Lung (tissue), 11 donors: ENCODE measurements at regions not wholly inside any gene's neighbourhood (a gene's known extent, or its start where the extent isn't known, plus 50 kb on each side); places are given as distances from the start of the nearest gene placed in this dataset.

Experiments used
- ATAC-seq: fragments of 200-7000 bp; cut with Tn5 transposase; one replicate; pipeline ENCODE4 v1.9.1; 2020; ENCODE audit warnings: moderate number of reproducible peaks; ENCODE audit not compliant: insufficient read depth, low FRiP score
- DNase-seq, 3 donors: peaks; one replicate each; pipeline ENCODE4 v3.0.0-alpha.2; 2013 to 2017
- H3K27ac ChIP-seq, 2 donors: one replicate each; pipeline ENCODE4 v1.5.1; 2013; ENCODE audit warnings: mild to moderate bottlenecking in 2 of 2, moderate library complexity in 2 of 2, control low read depth in 1 of 2, inconsistent platforms in 1 of 2, low read depth in 1 of 2, low read length in 1 of 2
- H3K27me3 ChIP-seq, 3 donors: one replicate each; pipeline ENCODE4 v1.5.1; 2013; ENCODE audit warnings: low read length in 2 of 3; ENCODE audit not compliant: control insufficient read depth in 3 of 3, insufficient read depth in 3 of 3
- H3K36me3 ChIP-seq, 4 donors: one replicate each; pipeline ENCODE4 v1.5.1; 2013; ENCODE audit warnings: low read length in 4 of 4, mild to moderate bottlenecking in 1 of 4, moderate library complexity in 1 of 4; ENCODE audit not compliant: control insufficient read depth in 4 of 4, insufficient read depth in 4 of 4
- H3K4me1 ChIP-seq, 5 donors: one replicate each; pipeline ENCODE4 v1.5.1; 2013; ENCODE audit warnings: low read length in 5 of 5, mild to moderate bottlenecking in 2 of 5, moderate library complexity in 1 of 5; ENCODE audit not compliant: control insufficient read depth in 5 of 5, insufficient read depth in 5 of 5
- H3K4me3 ChIP-seq: one replicate; pipeline ENCODE4 v1.5.1; 2013; ENCODE audit warnings: mild to moderate bottlenecking, control low read depth, moderate library complexity
- H3K9ac ChIP-seq, 2 donors: one replicate each; pipeline ENCODE4 v1.5.1; 2013; ENCODE audit warnings: low read length in 2 of 2, control low read depth in 1 of 2; ENCODE audit not compliant: insufficient read depth in 1 of 2
- H3K9me3 ChIP-seq, 4 donors: one replicate each; pipeline ENCODE4 v1.5.1; 2013; ENCODE audit warnings: low read length in 3 of 4, mild to moderate bottlenecking in 1 of 4, moderate library complexity in 1 of 4; ENCODE audit not compliant: control insufficient read depth in 4 of 4, insufficient read depth in 3 of 4
- WGBS, 2 donors: extraction: QIAGEN DNeasy Blood & Tissue Kit; methylation state at CpG; one replicate each; pipeline ENCODE4 v1.1.7; 2013; 5-methylcytosine and 5-hydroxymethylcytosine counted together
- TF ChIP-seq, protein P1 (sequence below): IDR thresholded peaks from 2 replicates; pipeline ENCODE4 v1.5.1; 2012; ENCODE audit warnings: mild to moderate bottlenecking; ENCODE audit errors: control extremely low read depth, extremely low read depth
- donor health status: control.
- donor health status: control.
- donor health status: Bipolar disorder and iron deficiency.
- donor health status: healthy.
- donor health status: DM: yes; HTN: yes; CAD: no.

- DNase-seq (no peak), ATAC-seq (no peak)
- TF ChIP-seq, protein P1, sequence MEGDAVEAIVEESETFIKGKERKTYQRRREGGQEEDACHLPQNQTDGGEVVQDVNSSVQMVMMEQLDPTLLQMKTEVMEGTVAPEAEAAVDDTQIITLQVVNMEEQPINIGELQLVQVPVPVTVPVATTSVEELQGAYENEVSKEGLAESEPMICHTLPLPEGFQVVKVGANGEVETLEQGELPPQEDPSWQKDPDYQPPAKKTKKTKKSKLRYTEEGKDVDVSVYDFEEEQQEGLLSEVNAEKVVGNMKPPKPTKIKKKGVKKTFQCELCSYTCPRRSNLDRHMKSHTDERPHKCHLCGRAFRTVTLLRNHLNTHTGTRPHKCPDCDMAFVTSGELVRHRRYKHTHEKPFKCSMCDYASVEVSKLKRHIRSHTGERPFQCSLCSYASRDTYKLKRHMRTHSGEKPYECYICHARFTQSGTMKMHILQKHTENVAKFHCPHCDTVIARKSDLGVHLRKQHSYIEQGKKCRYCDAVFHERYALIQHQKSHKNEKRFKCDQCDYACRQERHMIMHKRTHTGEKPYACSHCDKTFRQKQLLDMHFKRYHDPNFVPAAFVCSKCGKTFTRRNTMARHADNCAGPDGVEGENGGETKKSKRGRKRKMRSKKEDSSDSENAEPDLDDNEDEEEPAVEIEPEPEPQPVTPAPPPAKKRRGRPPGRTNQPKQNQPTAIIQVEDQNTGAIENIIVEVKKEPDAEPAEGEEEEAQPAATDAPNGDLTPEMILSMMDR: no peak
- no peak overlapping the region for H3K4me3 ChIP-seq
- H3K9ac ChIP-seq: no peak overlapping the region
- no peaks in the 10 kb centered on the region for H3K4me1 ChIP-seq
- peaks cover 0 to 7% (median 0%) of the 10 kb centered on the region in 4 donors for H3K9me3 ChIP-seq
- no peaks in the 10 kb centered on the region for H3K36me3 ChIP-seq
- no peaks in the 10 kb centered on the region for H3K27me3 ChIP-seq
- no peak overlapping the region for H3K27ac ChIP-seq
- 79 to 81% methylated on average over 3 of the region's 3 CpGs for WGBS, 2 donors
Observed at GRCh38 chr15:45866616-45867015, 231.8 kb downstream of the SQOR start.

DNA sequence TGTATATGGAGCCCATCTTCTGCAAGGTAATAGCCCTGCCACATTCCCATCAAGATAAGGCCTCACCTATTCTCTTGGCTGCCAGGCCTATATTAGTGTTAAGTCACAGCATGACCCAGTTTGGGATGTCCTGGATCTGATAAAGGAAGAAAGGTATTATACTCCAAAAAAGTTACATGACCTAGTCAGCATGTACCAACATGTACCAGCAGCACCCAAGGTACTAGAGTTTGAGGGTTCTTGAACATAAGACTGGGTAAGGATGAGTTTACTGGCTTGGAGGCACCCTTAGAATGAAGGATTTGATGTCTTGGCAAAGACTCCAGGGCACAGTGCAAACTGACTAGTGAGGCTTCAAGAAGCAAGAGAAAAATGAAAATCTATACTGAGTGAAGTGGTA lies 232.5 kb downstream of the SQOR start:
- Histone ChIP-seq H3K27ac (no peak overlapping the region), H3K9me3 (peaks cover 0 to 5% (median 0%) of the 10 kb centered on the region in 4 donors), H3K4me1 (no peaks in the 10 kb centered on the region), H3K9ac (no peak overlapping the region), H3K4me3 (no peak overlapping the region), H3K27me3 (no peaks in the 10 kb centered on the region), H3K36me3 (no peaks in the 10 kb centered on the region)
- TF ChIP-seq, protein P1: no peak
- ATAC-seq (no peak), DNase-seq (no peak)

DNA sequence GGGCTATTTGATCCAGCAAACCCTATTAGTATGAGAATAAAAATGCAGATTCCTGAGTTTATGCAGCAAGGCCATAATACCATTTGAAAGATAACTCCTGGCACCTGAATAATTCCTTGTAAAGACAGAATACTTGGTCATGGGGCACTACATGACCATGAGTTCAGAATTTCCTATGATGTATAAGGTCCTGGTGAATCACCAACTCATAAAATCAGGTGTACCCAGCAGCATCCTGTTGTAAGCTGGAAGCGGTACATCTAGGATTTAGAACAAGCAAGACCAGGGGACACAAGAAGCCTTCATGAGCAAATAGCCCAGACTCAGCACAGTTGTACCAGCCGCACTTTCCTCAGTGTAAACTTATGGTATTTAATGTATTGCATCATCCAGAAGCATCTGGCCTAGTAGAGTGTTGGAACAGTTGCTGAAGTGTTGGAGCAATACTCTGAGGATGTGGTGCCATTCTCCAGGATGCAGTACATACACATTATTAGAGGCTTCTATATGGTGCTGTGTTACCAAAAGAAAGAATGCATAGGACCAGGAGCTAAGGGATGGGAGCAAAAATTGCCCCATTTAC lies 233.4 kb downstream of the SQOR start:
- TF ChIP-seq, protein P1: no peak
- ATAC-seq: no peak

More for the DNA sequence above, 233.4 kb downstream of the SQOR start:
- Histone ChIP-seq H3K27ac (no peak overlapping the region), H3K27me3 (no peaks in the 10 kb centered on the region), H3K36me3 (no peaks in the 10 kb centered on the region), H3K4me3 (no peak overlapping the region), H3K9ac (no peak overlapping the region), H3K4me1 (no peaks in the 10 kb centered on the region), H3K9me3 (peaks cover 0 to 6% (median 3%) of the 10 kb centered on the region in 4 donors)
- no peak for DNase-seq
- 92 to 95% methylated on average over 2 of the region's 2 CpGs for WGBS, 2 donors
